ENCODE measurements at regions not wholly inside any gene's neighbourhood (a gene's known extent, or its start where the extent isn't known, plus 50 kb on each side); places are given as distances from the start of the nearest gene placed in this dataset.

DNA sequence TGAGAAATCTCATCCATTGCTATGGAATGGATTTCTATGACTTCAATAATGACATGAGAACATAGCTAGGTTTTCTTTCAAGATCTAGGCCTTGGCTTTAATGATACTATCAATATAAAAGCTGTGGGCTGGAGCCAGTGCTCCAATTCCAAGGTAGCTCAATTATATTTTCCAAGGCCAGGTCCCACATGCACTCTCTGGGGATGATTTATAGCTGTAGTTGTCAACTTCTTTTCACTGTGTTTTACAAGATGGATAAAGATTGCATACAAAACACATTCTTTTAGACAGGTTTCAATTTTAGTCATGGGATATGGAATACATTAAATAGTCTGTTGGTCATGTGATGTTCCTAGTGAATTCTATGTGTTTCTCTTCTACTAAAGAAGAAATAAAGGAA lies 156.7 kb downstream of the DCAF12L1 start:
- no peak for DNase-seq
- Histone ChIP-seq H3K27me3 (ENCODE audit: control insufficient read depth, insufficient read depth, low read length) (no peaks in the 10 kb centered on the region), H3K36me3 (replicated peaks; ENCODE audit: control insufficient read depth, insufficient read depth, low read length) (no peaks in the 10 kb centered on the region), H3K4me3 (ENCODE audit: insufficient read depth, low read depth, low read length) (no peak overlapping the region)

DNA sequence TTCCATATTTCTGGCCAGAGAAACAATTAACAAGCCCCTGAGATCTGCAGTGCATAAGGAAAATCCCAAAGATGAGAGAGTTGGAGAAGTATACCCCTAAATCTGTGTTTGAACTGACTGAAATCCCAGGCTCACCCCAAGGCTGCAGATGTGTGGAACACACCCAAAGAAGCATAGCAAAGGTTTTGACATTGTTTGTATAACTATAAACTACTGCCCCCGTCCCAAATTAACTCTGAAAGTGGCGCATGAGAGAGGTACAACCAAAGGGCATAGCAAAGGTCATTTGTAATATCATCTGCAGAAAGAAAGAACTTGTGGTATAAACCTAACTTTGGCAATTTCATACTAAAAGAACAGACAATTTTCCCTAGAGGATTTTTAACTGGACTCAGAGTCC lies 157.9 kb downstream of the DCAF12L1 start:
- H3K4me3 ChIP-seq (ENCODE audit: insufficient read depth, low read depth, low read length): no peak overlapping the region
- no peaks in the 10 kb centered on the region for H3K27me3 ChIP-seq (ENCODE audit: control insufficient read depth, insufficient read depth, low read length)
- H3K36me3 ChIP-seq (replicated peaks; ENCODE audit: control insufficient read depth, insufficient read depth, low read length): no peaks in the 10 kb centered on the region
- no peak for DNase-seq

DNA sequence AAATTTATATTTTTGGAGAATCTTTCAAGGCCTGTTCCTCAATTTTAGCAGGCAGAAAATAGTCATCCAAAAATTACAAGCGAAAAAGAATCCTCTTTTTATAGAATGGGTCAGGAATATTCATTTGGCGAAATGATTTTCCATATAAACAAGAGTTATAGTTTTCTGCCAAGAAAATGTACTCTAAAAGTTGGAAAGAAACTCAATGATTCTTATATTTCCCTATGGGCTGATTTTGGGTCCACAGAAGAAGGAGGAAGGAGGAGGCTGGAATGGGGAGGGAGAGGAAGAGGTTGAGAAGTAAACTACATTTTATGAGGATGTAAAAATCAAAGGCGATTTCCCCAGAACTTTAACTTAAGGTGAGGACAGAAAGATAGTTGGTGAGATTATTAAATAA lies 159.3 kb downstream of the DCAF12L1 start:
- Histone ChIP-seq H3K36me3 (replicated peaks; ENCODE audit: control insufficient read depth, insufficient read depth, low read length) (no peaks in the 10 kb centered on the region), H3K4me3 (ENCODE audit: insufficient read depth, low read depth, low read length) (no peak overlapping the region), H3K27me3 (ENCODE audit: control insufficient read depth, insufficient read depth, low read length) (no peaks in the 10 kb centered on the region)
- no peak for DNase-seq

DNA sequence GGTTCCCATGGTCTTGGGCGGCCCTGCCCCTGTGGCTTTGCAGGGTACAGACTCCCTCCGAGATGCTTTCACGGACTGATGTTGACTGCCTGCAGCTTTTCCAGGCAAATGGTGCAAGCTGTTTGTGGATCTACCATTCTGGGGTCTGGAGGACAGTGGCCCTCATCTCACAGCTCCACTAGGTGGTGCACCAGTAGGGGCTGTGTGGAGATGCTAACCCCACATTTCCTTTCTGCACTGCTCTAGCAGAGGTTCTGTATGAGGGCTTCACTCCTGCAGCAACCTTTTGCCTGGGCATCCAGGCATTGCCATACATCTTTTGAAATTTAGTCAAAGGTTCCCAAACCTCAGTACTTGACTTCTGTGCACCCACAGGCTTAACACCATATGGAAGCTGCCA lies 176.1 kb downstream of the DCAF12L1 start:
- Histone ChIP-seq H3K27me3 (ENCODE audit: control insufficient read depth, insufficient read depth, low read length) (no peaks in the 10 kb centered on the region), H3K4me3 (ENCODE audit: insufficient read depth, low read depth, low read length) (no peak overlapping the region), H3K36me3 (replicated peaks; ENCODE audit: control insufficient read depth, insufficient read depth, low read length) (no peaks in the 10 kb centered on the region)
- no peak for DNase-seq

DNA sequence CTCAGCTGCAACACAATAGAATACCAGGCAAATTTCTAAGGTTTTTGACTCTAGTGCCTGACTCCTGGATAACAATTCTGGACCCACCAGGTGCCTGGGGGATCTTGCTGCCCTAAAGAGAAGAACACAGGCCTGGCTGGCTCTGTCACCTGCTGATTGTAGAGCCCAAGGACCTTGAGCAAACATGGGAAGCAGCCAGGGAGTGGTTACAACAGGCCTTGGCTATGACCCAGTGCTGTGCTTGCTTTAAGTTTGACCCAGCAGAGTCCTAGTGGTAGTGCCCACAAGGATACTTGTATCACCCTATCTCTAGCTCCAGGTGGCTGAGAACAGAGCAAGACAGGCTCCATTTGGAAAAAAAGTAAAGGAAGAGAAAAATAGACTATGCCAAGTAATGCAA lies 176.8 kb upstream of the DCAF12L2 start:
- Histone ChIP-seq H3K4me3 (ENCODE audit: insufficient read depth, low read depth, low read length) (no peak overlapping the region), H3K27me3 (ENCODE audit: control insufficient read depth, insufficient read depth, low read length) (no peaks in the 10 kb centered on the region), H3K36me3 (replicated peaks; ENCODE audit: control insufficient read depth, insufficient read depth, low read length) (no peaks in the 10 kb centered on the region)
- no peak for DNase-seq

DNA sequence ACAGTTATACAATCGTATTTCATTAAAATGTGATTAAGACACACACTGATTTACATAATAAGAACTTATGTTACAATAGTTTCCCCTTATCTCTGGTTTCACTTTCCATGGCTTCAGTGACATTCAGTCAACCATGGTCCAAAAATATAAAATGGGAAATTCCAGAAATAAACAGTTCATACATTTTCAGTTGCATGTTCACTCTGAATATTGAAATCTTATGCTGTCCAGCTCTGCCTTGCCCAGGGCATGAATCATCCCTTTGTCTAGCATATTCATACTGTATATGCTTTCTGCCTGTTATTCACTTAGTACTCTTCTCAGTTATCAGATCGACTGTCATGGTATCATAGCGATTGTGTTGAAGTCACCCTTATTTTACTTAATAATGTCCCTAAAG lies 173.8 kb upstream of the DCAF12L2 start:
- no peak for DNase-seq
- no peaks in the 10 kb centered on the region for H3K27me3 ChIP-seq (ENCODE audit: control insufficient read depth, insufficient read depth, low read length)
- H3K4me3 ChIP-seq (ENCODE audit: insufficient read depth, low read depth, low read length): no peak overlapping the region
- H3K36me3 ChIP-seq (replicated peaks; ENCODE audit: control insufficient read depth, insufficient read depth, low read length): no peaks in the 10 kb centered on the region

DNA sequence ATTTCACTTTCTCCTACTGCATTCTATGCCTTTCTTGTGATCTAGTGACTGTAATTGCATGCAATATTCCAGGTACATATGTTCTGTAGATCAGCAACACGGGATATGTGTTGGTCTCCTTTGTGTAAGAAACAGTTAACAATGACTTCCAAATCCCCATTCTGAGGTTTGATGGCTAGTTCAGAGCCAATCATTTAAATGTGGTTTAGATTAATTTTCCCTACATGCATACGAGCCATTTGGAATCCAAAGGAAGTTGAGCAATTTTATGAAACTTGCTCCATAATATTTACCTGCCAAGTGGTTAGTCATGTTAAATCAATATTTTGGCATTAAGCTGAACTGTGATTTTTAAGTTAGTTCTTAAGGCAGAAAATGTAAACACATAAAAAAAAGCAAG lies 172.8 kb upstream of the DCAF12L2 start:
- Histone ChIP-seq H3K27me3 (ENCODE audit: control insufficient read depth, insufficient read depth, low read length) (no peaks in the 10 kb centered on the region), H3K36me3 (replicated peaks; ENCODE audit: control insufficient read depth, insufficient read depth, low read length) (no peaks in the 10 kb centered on the region), H3K4me3 (ENCODE audit: insufficient read depth, low read depth, low read length) (no peak overlapping the region)
- DNase-seq: no peak

DNA sequence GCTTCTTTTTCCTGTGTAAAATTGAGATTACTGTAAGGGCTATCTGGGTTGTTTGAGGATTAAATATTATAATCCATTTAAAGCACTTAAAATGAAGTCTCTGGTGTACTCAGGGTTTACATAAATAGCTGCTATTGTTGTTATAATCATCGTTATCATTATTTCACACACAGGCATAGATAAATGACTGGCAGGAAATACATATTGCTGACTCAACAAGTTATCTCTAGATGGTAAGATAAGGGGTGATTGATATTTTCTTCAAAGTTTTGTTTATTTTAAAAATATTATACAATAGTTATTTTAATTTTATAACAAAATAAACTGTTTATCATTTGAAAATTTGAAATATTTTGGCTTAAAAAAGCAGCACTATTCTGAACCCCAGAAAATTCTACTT lies 134.3 kb upstream of the DCAF12L2 start:
- Histone ChIP-seq H3K4me3 (ENCODE audit: insufficient read depth, low read depth, low read length) (no peak overlapping the region), H3K27me3 (ENCODE audit: control insufficient read depth, insufficient read depth, low read length) (no peaks in the 10 kb centered on the region), H3K36me3 (replicated peaks; ENCODE audit: control insufficient read depth, insufficient read depth, low read length) (no peaks in the 10 kb centered on the region; the same call in 1 of the 2 replicates)
- DNase-seq: no peak

DNA sequence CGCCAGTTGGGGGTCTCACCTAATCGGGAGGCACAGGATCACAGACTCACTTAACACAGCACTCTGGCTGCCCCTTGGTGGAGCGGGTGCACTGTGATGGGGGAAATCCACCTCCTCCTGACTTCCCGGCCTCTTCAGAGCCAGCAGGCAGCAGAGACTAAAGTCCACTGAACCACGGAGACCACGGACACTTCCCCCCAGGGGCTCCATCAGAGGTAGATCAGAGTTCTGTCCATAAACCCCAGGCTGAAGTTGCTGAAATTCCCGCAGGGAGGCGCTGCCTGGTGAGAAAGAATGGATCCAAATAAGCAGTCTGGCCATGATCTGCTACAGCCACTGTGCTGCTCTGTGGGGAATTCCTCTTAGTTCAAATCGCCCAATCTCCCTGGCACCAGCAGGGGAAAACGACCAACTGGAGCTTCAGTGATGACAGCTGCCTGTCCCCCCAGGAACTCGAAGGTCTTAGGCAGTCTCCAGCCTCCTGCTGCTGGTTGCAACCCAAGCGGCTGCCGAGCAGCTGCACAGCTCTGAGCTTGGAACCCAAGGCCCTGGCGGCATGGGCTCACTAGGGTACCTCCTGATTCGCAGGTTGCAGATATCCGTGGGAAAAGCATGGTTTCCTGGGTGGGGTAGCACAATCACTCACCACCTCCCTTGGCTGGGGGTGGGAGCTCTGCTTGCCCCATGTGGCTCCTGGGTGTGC lies 106.9 kb upstream of the DCAF12L2 start:
- DNase-seq: no peak
- H3K4me3 ChIP-seq (ENCODE audit: insufficient read depth, low read depth, low read length): no peak overlapping the region
- peaks cover 3% of the 10 kb centered on the region for H3K36me3 ChIP-seq (replicated peaks; ENCODE audit: control insufficient read depth, insufficient read depth, low read length)
- H3K27me3 ChIP-seq (ENCODE audit: control insufficient read depth, insufficient read depth, low read length): no peaks in the 10 kb centered on the region

DNA sequence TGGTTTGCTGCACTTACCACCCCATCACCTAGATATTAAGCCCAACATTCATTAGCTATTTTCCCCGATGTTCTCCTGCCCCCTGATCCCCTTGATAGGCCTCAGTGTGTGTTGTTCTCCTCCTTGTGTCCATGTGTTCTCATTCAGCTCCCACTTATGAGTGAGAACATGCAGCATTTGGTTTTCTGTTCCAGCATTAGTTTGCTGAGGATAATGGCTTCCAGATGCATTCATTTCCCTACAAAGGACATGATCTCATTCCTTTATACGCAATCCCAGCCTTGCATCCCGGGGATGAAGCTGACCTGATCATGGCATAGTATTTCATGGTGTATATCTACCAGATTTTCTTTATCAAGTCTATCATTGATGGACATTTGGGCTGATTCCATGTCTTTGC lies 99.0 kb upstream of the DCAF12L2 start:
- Histone ChIP-seq H3K36me3 (replicated peaks; ENCODE audit: control insufficient read depth, insufficient read depth, low read length) (no peaks in the 10 kb centered on the region), H3K27me3 (ENCODE audit: control insufficient read depth, insufficient read depth, low read length) (no peaks in the 10 kb centered on the region), H3K4me3 (ENCODE audit: insufficient read depth, low read depth, low read length) (no peak overlapping the region)
- no peak for DNase-seq

DNA sequence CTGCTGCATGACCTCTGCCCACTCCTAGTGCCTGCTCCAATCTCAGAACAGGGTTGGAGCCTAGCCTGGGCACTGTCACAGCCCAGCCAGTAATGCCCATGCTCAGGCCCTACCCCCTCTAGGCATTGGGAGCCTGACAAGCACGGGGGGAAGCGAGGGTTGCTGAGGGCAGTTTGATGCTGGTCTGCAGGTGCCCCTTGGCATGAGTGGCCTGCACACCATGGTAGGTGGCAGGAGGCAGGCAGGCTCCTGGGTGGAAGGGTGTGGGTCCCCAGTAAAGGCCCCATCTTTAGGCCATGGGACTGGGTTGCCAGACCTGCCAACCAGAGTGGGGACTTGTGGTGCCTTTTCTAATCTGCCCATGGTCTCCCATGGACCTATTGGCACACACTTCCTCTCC lies 72.1 kb upstream of the DCAF12L2 start:
- no peak for DNase-seq
- no peak overlapping the region for H3K4me3 ChIP-seq (ENCODE audit: insufficient read depth, low read depth, low read length)
- H3K36me3 ChIP-seq (replicated peaks; ENCODE audit: control insufficient read depth, insufficient read depth, low read length): no peaks in the 10 kb centered on the region
- no peaks in the 10 kb centered on the region for H3K27me3 ChIP-seq (ENCODE audit: control insufficient read depth, insufficient read depth, low read length)

DNA sequence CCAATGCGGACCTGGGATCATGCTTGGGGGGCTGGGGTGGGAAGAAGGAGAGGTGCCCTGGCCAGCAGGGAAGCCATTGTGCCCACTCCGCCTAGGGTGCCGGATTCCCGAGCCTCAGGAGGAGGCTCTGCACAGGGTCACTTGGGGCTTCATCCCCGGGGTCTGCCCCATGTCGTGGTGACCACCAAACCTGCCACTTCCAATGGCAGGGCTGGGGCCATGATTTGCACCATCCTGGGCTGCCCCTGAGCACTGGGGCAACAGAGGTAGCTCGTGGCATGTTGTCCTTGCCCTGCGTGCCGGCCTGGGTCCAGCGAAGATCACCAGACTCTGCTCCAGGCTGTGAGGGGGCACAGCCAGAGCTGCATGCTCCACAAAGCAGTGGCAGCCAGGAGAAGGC lies 71.4 kb upstream of the DCAF12L2 start:
- H3K27me3 ChIP-seq (ENCODE audit: control insufficient read depth, insufficient read depth, low read length): no peaks in the 10 kb centered on the region
- peak; percentile 6 for DNase-seq
- no peak overlapping the region for H3K4me3 ChIP-seq (ENCODE audit: insufficient read depth, low read depth, low read length)
- no peaks in the 10 kb centered on the region for H3K36me3 ChIP-seq (replicated peaks; ENCODE audit: control insufficient read depth, insufficient read depth, low read length)
